OCI-LY1 (cell line): ENCODE measurements at regions not wholly inside any gene's neighbourhood (a gene's known extent, or its start where the extent isn't known, plus 50 kb on each side); places are given as distances from the start of the nearest gene placed in this dataset.

Source experiments
- H2AFZ ChIP-seq: fragments of 200-600 bp; sonication (generic), shearing (Covaris generic); 2 replicates; pipeline ENCODE4 v1.6.0; 2014; ENCODE audit warnings: antibody characterized with exemption, mild to moderate bottlenecking, low read length
- H3F3A ChIP-seq: fragments of 200-600 bp; sonication (generic), shearing (Covaris generic); 2 replicates; pipeline ENCODE4 v1.6.0; 2014; ENCODE audit warnings: mild to moderate bottlenecking, antibody characterized with exemption, low read length, moderate library complexity; ENCODE audit not compliant: insufficient read depth
- H3K27ac ChIP-seq: fragments of 200-600 bp; sonication (generic); 2 replicates; pipeline ENCODE4 v1.5.1; 2014; ENCODE audit warnings: low read length, mixed run types, mild to moderate bottlenecking, low read depth; ENCODE audit not compliant: poor library complexity, severe bottlenecking
- H3K27me3 ChIP-seq: fragments of 200-600 bp; sonication (generic); 2 replicates; pipeline ENCODE4 v1.6.0; 2014; ENCODE audit warnings: antibody characterized with exemption, mild to moderate bottlenecking, low read length, moderate library complexity; ENCODE audit not compliant: insufficient read depth
- H3K36me3 ChIP-seq: fragments of 200-600 bp; sonication (generic); 2 replicates; pipeline ENCODE4 v1.6.1; 2014; ENCODE audit warnings: mild to moderate bottlenecking, antibody characterized with exemption, low read length, moderate library complexity, mixed read lengths; ENCODE audit not compliant: insufficient read depth
- H3K4me1 ChIP-seq: fragments of 200-600 bp; sonication (generic); 2 replicates; pipeline ENCODE4 v1.5.1; 2014; ENCODE audit warnings: mild to moderate bottlenecking, low read length, moderate library complexity; ENCODE audit not compliant: insufficient read depth, severe bottlenecking
- H3K4me2 ChIP-seq: fragments of 200-600 bp; sonication (generic), shearing (Covaris generic); 2 replicates; pipeline ENCODE4 v1.6.1; 2014; ENCODE audit warnings: low read length
- H3K4me3 ChIP-seq: fragments of 200-600 bp; sonication (generic); 2 replicates; pipeline ENCODE4 v1.5.1; 2014; ENCODE audit warnings: low read length, low read depth, mild to moderate bottlenecking, mixed read lengths; ENCODE audit not compliant: poor library complexity, severe bottlenecking
- H3K79me2 ChIP-seq: fragments of 200-600 bp; shearing (Covaris generic); 2 replicates; pipeline ENCODE4 v1.6.1; 2016; ENCODE audit warnings: mixed run types, low read length, mixed read lengths; ENCODE audit not compliant: insufficient read depth
- H3K9ac ChIP-seq: fragments of 200-600 bp; sonication (generic), shearing (Covaris generic); 2 replicates; pipeline ENCODE4 v1.6.1; 2014; ENCODE audit warnings: mild to moderate bottlenecking, low read length, mixed read lengths
- H3K9me2 ChIP-seq: fragments of 200-600 bp; sonication (generic), shearing (Covaris generic); 2 replicates; pipeline ENCODE4 v1.6.1; 2014; ENCODE audit warnings: low read depth, mild to moderate bottlenecking, low read length, mixed read lengths
- H3K9me3 ChIP-seq: fragments of 200-600 bp; shearing (Covaris generic); 2 replicates; pipeline ENCODE4 v1.6.1; 2014; ENCODE audit warnings: low read length, mixed read lengths
- H4K20me1 ChIP-seq: fragments of 200-600 bp; sonication (generic), shearing (Covaris generic); 2 replicates; pipeline ENCODE4 v1.6.0; 2016; ENCODE audit warnings: mild to moderate bottlenecking, low read length; ENCODE audit not compliant: insufficient read depth
- EZH2 ChIP-seq: fragments of 200-600 bp; sonication (generic), shearing (Covaris generic); IDR thresholded peaks from 2 replicates; pipeline ENCODE4 v1.8.0; 2017; ENCODE audit warnings: borderline replicate concordance, mixed run types, mild to moderate bottlenecking, antibody characterized with exemption, low read length, moderate library complexity, mixed read lengths
- TF ChIP-seq, protein P1 (sequence below): fragments of 200-600 bp; sonication (generic), shearing (Covaris generic); IDR thresholded peaks from 2 replicates; pipeline ENCODE4 v1.5.1; 2017; ENCODE audit warnings: mild to moderate bottlenecking, antibody characterized with exemption, low read length, moderate library complexity, mixed read lengths

DNA sequence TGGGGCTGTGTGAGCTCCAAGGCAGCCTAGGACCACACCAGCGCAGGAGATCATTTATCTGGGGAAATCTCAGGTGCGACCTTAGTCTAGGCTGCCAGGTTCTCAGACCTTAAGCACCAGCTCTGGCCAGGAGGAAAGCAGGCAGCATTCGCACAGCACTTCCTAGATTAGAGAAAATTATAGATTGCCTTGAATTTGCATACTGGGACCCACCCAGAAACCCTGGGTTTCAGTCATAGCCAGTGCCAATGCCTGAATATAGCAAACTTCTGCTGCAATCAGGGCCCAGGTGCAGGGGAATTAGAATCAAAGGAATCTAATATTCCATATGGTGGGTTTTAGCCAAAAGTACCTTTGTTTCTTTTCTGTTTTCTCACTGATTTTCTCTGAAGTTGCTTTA lies 204.3 kb upstream of the CST7 start:
- no peaks in the 10 kb centered on the region for H3K9me2 ChIP-seq
- no peaks in the 10 kb centered on the region for H3K79me2 ChIP-seq
- no peaks in the 10 kb centered on the region for H3F3A ChIP-seq
- no peaks in the 10 kb centered on the region for H3K9me3 ChIP-seq
- no peak overlapping the region for H2AFZ ChIP-seq
- H3K27ac ChIP-seq = no peak overlapping the region
- no peaks in the 10 kb centered on the region for H3K36me3 ChIP-seq
- TF ChIP-seq, protein P1, sequence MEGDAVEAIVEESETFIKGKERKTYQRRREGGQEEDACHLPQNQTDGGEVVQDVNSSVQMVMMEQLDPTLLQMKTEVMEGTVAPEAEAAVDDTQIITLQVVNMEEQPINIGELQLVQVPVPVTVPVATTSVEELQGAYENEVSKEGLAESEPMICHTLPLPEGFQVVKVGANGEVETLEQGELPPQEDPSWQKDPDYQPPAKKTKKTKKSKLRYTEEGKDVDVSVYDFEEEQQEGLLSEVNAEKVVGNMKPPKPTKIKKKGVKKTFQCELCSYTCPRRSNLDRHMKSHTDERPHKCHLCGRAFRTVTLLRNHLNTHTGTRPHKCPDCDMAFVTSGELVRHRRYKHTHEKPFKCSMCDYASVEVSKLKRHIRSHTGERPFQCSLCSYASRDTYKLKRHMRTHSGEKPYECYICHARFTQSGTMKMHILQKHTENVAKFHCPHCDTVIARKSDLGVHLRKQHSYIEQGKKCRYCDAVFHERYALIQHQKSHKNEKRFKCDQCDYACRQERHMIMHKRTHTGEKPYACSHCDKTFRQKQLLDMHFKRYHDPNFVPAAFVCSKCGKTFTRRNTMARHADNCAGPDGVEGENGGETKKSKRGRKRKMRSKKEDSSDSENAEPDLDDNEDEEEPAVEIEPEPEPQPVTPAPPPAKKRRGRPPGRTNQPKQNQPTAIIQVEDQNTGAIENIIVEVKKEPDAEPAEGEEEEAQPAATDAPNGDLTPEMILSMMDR = no peak
- no peak for TF ChIP-seq EZH2
- H3K9ac ChIP-seq = no peak overlapping the region
- no peaks in the 10 kb centered on the region for H4K20me1 ChIP-seq
- H3K4me1 ChIP-seq = no peaks in the 10 kb centered on the region
- no peak overlapping the region for H3K4me3 ChIP-seq
- no peak overlapping the region for H3K4me2 ChIP-seq
- H3K27me3 ChIP-seq = 0 out of 2 replicates have a peak, but pooled peaks cover 6% of the 10 kb centered on the region

DNA sequence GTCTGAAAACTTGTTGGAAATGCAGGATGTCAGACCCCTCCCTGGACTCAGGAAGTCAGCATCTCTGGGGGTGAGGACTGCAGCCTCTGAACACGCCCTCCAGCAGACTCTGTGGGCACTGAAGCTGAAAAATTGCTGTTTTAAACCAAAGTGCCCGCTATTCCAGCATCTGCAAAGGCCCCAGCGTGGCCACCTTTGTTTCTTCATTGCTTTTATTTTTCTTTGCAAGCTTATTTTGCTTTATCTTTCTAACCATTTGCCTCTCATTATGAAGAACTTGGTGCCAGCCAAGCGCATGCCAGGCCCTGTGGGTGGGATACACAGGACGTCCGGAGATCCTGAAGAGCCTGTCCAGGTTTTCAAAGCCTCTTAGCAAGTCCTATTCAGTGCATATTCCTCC lies 203.9 kb upstream of the CST7 start:
- H3K27me3 ChIP-seq = 0 out of 2 replicates have a peak, but pooled peaks cover 6% of the 10 kb centered on the region
- no peaks in the 10 kb centered on the region for H3F3A ChIP-seq
- no peak overlapping the region for H3K4me2 ChIP-seq
- TF ChIP-seq, protein P1 = no peak
- TF ChIP-seq EZH2 = no peak
- H3K36me3 ChIP-seq = no peaks in the 10 kb centered on the region
- H4K20me1 ChIP-seq = no peaks in the 10 kb centered on the region
- H3K9me3 ChIP-seq = no peaks in the 10 kb centered on the region
- no peak overlapping the region for H3K4me3 ChIP-seq
- H2AFZ ChIP-seq = no peak overlapping the region
- H3K79me2 ChIP-seq = no peaks in the 10 kb centered on the region
- H3K4me1 ChIP-seq = no peaks in the 10 kb centered on the region
- H3K27ac ChIP-seq = no peak overlapping the region
- H3K9ac ChIP-seq = no peak overlapping the region
- H3K9me2 ChIP-seq = no peaks in the 10 kb centered on the region

DNA sequence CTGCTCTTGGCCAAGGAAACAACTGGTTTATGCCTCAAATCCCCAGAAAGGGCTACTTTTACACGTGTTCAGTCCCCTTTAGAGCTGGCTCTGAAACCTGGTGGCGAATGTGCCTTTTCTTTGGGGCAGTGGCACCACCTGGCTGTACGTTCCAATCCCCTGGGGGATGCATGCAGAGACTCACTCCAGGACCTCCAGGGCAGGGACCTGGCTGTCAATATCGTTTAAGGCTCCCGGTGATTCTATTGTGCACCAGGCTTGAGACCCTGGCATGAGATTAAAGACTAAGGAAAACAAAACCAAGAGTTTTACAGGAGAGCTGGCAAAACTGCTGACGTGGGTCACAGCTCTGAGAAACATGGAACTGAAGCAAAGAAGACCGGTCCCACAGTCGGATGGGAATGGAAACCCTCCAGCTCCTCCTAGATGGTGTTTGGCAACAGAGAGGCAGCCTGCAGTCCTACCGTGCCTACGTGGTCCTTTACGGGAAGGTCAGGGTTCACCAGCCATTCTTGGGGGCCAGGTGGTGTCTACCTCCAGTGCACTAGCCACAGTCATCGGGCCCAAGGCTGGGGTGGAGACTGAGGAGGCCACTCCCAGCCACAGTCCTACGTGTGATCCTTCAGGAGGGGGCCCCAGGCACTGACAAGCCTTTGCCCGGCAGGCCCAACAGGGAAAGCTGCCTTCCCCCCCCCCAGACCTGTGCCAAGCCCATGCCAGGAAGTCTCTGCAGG lies 203.3 kb upstream of the CST7 start:
- H4K20me1 ChIP-seq = no peaks in the 10 kb centered on the region
- H3K9ac ChIP-seq = no peak overlapping the region
- TF ChIP-seq, protein P1 = no peak
- TF ChIP-seq EZH2 = no peak
- H3K4me3 ChIP-seq = no peak overlapping the region
- no peaks in the 10 kb centered on the region for H3K9me3 ChIP-seq
- no peaks in the 10 kb centered on the region for H3K36me3 ChIP-seq
- no peak overlapping the region for H3K4me2 ChIP-seq
- 0 out of 2 replicates have a peak, but pooled peaks cover 6% of the 10 kb centered on the region for H3K27me3 ChIP-seq
- no peak overlapping the region for H2AFZ ChIP-seq
- no peaks in the 10 kb centered on the region for H3K4me1 ChIP-seq
- H3F3A ChIP-seq = no peaks in the 10 kb centered on the region
- no peaks in the 10 kb centered on the region for H3K9me2 ChIP-seq
- no peak overlapping the region for H3K27ac ChIP-seq
- no peaks in the 10 kb centered on the region for H3K79me2 ChIP-seq
